ENCODE measurements at regions not wholly inside any gene's neighbourhood (a gene's known extent, or its start where the extent isn't known, plus 50 kb on each side); places are given as distances from the start of the nearest gene placed in this dataset.

- Histone ChIP-seq H3K4me3 (ENCODE audit: extremely low read depth in 1 of 4, insufficient read depth in 2 of 4, low read depth in 3 of 4, low read length in 4 of 4) (no peak overlapping the region), H3K9ac (replicated peaks in 1 of 4; ENCODE audit: extremely low read depth in 1 of 4, low read depth in 3 of 4, low read length in 3 of 4) (no peak overlapping the region), H4K8ac (ENCODE audit: extremely low read depth, insufficient read depth, low read length) (no peak overlapping the region), H3K9me3 (ENCODE audit: insufficient read depth in 2 of 2, low read depth in 1 of 2, low read length in 1 of 2) (no peaks in the 10 kb centered on the region), H4K5ac (ENCODE audit: insufficient read length, low read depth, low read length) (no peak overlapping the region), H3K23ac (ENCODE audit: insufficient read length) (no peak overlapping the region), H2BK20ac (ENCODE audit: low read length) (no peak overlapping the region), H2BK5ac (ENCODE audit: low read depth, low read length) (no peak overlapping the region), H4K91ac (replicated peaks; ENCODE audit: insufficient read length, low read length) (no peak overlapping the region), H4K20me1 (replicated peaks in 1 of 2; ENCODE audit: control insufficient read depth in 1 of 2, insufficient read depth in 2 of 2, low read length in 2 of 2) (no peaks in the 10 kb centered on the region), H3K4me2 (ENCODE audit: insufficient read depth in 1 of 2, low read depth in 2 of 2, low read length in 2 of 2) (no peak overlapping the region), H3K79me2 (ENCODE audit: control insufficient read depth in 1 of 2, insufficient read depth in 2 of 2, low read length in 2 of 2) (no peaks in the 10 kb centered on the region), H3K23me2 (ENCODE audit: low read depth, low read length) (no peaks in the 10 kb centered on the region), H3K4me1 (replicated peaks in 1 of 4; ENCODE audit: control insufficient read depth in 3 of 4, insufficient read depth in 4 of 4, low read length in 3 of 4) (no peaks in the 10 kb centered on the region), H2AFZ (ENCODE audit: low read length) (no peak overlapping the region), H3K79me1 (ENCODE audit: low read depth, low read length) (no peaks in the 10 kb centered on the region), H3K18ac (ENCODE audit: extremely low read depth, low read length) (no peak overlapping the region), H3K27me3 (replicated peaks in 1 of 4; ENCODE audit: control insufficient read depth in 3 of 4, extremely low read depth in 1 of 4, insufficient read depth in 3 of 4, low read length in 3 of 4) (no peaks in the 10 kb centered on the region), H3K14ac (ENCODE audit: insufficient read length) (no peak overlapping the region), H2BK15ac (ENCODE audit: low read length) (no peak overlapping the region), H3K27ac (ENCODE audit: low read depth, low read length) (no peak overlapping the region), H2AK5ac (ENCODE audit: low read depth, low read length) (no peak overlapping the region), H3K56ac (replicated peaks; ENCODE audit: insufficient read length, low read depth, low read length) (no peak overlapping the region), H3K4ac (replicated peaks; ENCODE audit: insufficient read length, low read depth, low read length) (no peak overlapping the region), H2BK12ac (ENCODE audit: low read depth, low read length) (no peak overlapping the region), H2BK120ac (replicated peaks; ENCODE audit: low read depth, low read length) (no peak overlapping the region), H3K36me3 (ENCODE audit: control insufficient read depth in 2 of 4, insufficient read depth in 4 of 4, low read length in 3 of 4) (no peaks in the 10 kb centered on the region)
- no peak for DNase-seq (ENCODE audit: low read depth in 1 of 2, low spot score in 2 of 2)
- POLR2A ChIA-PET (ENCODE audit: partially characterized antibody), result interaction anchor here (1.3 kb wide), 1 partner anchor 10 kb away, joined by 3 read pairs; no protein-coding TSS in a partner anchor
- FAIRE-seq, result no peak
- CTCF ChIA-PET (ENCODE audit: partially characterized antibody), result no interaction called here
- WGBS, 2 experiments (ENCODE audit: extremely low coverage in 1 of 2, insufficient coverage in 1 of 2, insufficient read length in 1 of 2, insufficient replicate concordance in 2 of 2, low coverage in 1 of 2, low lambda C conversion rate in 2 of 2, missing lambda C conversion rate in 1 of 2), result 95% methylated on average over 3 of the region's 3 CpGs; no CpG with 5 or more reads in 1 of the 2 experiments
- TF ChIP-seq ZNF274 (IDR thresholded peaks at IDR 0.05; ENCODE audit: borderline replicate concordance, extremely low read depth, low read length), result no peak
- no peak for TF ChIP-seq SRF (IDR thresholded peaks at IDR 0.05; ENCODE audit: low read depth, low read length)
- no peak for TF ChIP-seq ASH2L (IDR thresholded peaks at IDR 0.05; ENCODE audit: low read length)
- no peak for TF ChIP-seq RXRA (IDR thresholded peaks at IDR 0.05; ENCODE audit: insufficient read depth, low read depth, low read length)
- no peak for TF ChIP-seq SAP30 (IDR thresholded peaks at IDR 0.05; ENCODE audit: insufficient read depth, insufficient replicate concordance, low read length)
- no peak for TF ChIP-seq EGR1 (IDR thresholded peaks at IDR 0.05; ENCODE audit: borderline replicate concordance, low read depth, low read length)
- no peak for TF ChIP-seq POLR2A (IDR thresholded peaks at IDR 0.05; ENCODE audit: control extremely low read depth in 1 of 2, low read depth in 2 of 2, low read length in 2 of 2)
- TF ChIP-seq USF2 (IDR thresholded peaks at IDR 0.05; ENCODE audit: low read length), result no peak
- no peak for TF ChIP-seq JUND (IDR thresholded peaks at IDR 0.05; ENCODE audit: low read length)
- TF ChIP-seq CEBPB (IDR thresholded peaks at IDR 0.05; ENCODE audit: low read depth, low read length), result no peak
- no peak for TF ChIP-seq SUZ12 (IDR thresholded peaks at IDR 0.05; ENCODE audit: low read length)
These were observed 138.2 kb downstream of the PLCE1 start for GRCh38 chr10:94131885-94132284.

Data from H1 (cell line).